ENCODE measurements at regions not wholly inside any gene's neighbourhood (a gene's known extent, or its start where the extent isn't known, plus 50 kb on each side); places are given as distances from the start of the nearest gene placed in this dataset.

DNA sequence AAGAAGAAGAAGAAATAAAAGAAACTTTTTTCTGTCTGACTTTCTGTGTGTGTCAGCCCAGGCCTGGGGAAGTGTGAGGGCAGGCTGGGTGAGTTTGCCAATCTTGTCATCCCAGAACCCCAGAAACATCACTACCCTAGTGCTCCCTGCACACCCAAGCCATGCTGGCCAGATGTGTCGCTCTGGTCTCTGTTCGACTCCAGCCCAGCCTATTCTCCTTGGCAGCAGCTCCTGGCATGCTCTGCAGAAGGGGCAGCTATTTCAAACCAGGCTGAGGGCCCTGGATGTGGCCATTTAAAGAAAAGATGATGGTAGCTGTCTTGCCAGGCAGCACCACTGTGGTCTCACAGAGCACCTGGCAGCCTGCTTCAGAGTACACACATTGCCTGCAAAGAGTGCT lies 334.1 kb downstream of the RPS24 start:
- DNase-seq (ENCODE audit: low read depth) = no peak

DNA sequence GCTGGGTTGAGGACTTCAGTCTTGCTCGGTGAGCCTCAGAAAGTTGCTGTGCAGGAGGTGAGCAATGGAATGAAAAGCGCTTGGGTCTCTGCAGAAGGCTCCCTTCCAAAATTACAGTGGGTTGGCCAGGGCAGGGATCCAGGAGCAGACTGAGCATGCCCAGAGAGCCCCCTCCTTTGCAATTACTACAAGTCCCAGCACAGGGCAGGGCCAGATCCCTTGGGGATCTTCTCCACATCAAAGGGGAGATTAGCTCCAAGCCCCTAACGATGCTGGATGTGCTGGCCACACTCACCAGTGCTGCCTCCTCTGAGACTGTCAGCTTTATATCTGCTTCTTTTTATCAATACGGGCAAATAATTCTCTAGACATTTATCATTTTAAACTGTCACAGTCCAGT lies 337.5 kb downstream of the RPS24 start:
- no peak for DNase-seq (ENCODE audit: low read depth)

DNA sequence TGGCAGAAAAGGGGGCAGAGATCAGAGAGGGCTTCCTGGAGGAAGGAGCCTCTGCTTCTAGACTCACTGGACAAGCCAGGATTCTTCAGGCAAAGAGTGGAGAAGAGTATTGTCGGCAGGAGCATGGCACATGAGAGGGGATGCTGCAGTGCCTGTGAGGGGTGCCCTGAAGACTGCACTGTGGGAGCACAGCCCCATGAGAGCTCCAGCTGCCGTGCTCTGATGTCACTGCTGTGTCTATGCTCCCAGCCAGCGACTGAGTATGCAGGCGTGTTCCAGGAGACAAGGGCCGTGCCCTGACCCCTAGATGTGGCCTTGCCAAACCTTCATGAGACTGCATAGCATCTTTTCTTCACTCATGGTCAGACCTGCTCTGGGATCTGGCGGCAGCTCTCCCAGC lies 339.1 kb downstream of the RPS24 start:
- no peak for DNase-seq (ENCODE audit: low read depth)

DNA sequence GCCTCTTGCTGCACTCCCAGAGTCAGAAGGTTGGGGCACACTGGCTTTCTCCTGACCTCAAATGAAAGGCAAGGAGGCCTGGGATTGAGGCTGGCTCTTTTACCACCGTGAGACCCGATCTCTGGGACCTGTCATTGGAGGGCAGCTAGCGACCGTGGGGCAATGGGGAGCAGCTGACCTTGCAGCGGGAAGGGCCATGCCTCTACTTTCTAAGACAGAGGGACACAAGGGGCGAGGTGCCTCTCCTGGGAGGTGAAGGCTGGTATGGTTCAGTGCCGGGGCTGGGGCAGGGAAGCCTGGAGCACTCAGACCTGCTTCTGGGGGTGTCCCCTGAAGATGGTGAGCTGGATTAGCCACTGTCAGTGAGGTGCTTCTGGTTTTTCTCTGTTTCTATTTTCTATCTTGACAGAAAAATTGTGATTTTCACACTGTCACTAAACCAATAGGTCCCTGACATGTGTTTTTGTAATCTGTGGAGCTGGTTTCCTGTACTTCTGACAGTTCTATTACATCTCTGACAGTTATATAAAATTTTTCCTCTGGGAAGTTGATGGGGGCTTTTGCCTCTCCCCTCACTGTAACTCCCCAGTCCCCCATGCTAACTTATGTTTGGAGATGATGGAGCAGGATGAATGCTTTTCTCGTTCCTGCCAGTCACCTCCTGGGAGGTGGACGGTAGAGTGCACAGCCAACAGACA lies 340.8 kb downstream of the RPS24 start:
- DNase-seq (ENCODE audit: low read depth) = no peak

DNA sequence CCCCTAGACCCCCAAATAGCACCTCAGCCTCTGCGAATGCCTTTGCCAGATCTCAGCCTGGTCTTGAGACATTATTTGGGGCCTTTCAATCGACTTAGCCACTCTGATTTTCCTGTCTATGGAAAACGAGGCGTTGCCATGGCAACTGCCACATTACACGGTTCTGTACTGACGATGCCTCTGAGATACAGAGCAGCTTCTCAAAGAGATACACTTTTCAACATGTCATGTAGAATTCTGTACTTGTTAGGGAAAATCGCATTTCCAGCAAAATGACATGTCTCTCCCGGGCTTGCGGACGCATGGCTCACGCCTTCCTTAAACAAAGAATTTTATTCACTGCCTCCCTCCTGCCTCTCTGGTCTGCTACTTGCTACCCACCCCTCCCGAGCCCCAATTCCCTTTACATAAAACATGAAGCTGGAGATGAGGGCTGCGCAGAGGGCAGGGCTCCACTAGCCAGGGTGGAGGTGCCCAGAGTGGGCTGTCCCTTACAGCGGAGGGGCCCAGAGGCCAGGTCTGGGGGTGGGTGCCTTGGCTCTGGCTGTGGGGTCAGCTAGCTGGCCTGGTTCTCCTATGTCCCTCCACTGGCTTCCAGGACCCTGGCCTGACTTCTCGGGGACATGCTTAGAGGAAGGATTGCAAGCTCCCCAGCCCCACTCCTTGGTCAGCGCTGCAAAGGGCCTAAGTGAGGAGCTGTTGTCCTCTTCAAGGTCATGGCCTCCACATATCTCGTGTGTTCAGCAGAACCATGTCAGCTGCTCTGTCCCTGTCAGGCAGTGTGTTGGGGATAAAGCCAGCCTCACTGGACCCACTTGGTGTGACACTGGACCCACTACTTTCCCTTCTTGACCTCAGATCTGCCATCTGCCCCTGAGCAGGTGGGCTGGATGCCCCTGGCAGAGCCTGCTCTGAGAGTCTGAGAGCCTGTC lies 342.5 kb downstream of the RPS24 start:
- DNase-seq (ENCODE audit: low read depth) = no peak

DNA sequence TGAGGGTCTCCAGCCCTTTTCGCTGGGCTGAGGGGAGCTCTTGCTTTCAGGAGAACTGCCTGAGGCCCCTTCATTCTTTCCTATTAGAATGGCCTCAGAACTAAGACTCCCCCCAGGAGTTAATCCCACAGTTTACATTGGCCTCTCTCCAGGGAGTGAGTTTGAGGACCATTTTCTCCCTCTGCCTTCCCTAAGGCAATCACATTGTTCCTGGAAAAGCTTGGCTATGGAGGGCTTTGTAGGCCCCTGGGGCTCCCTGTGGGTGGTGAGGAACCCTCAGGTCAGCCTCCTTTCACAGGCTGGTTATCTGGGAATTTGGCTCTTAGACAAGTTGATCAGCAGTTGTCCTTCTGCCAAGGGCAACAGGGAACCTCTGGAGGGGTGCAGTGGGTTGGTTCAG lies 343.7 kb downstream of the RPS24 start:
- DNase-seq (ENCODE audit: low read depth) = no peak

DNA sequence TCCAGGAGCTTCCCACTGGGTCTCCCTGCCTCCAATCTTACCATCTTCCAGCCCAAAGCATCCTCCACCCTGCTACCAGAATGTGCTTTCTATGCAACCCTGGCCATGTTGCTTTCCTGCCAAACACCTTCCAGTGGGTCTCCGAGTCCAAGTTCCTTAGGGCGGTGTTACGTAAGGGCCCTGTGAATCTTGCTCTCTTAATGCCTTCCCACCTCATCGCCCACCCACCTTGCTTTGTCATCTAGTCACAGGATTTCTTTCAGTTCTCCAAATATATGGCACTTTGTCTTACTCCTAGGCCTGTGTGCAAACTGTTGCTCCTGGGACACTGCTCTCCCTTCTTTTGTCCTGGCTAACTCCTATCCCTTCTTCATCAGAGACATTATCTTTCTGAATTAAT lies 344.5 kb downstream of the RPS24 start:
- DNase-seq (ENCODE audit: low read depth) = no peak

DNA sequence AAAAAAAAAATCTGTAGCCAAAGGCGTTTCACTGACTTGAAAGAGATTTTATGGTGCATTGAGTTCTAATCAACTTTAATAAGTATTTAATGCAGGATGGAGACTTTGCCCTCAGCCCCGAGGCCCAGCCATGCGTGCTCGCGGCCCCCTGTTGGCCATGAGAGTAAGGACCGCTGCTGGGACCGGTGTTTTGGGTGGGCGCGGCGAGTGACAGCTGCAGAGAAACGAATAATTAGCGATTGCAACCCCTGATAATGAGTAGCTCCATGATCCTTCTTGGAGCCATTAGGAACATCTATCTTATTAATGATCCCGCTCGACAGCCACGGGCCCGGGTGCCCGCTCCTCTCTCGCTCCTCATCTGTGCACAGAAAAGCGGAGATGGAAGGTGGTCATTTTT lies 347.4 kb downstream of the RPS24 start:
- DNase-seq (ENCODE audit: low read depth) = no peak

DNA sequence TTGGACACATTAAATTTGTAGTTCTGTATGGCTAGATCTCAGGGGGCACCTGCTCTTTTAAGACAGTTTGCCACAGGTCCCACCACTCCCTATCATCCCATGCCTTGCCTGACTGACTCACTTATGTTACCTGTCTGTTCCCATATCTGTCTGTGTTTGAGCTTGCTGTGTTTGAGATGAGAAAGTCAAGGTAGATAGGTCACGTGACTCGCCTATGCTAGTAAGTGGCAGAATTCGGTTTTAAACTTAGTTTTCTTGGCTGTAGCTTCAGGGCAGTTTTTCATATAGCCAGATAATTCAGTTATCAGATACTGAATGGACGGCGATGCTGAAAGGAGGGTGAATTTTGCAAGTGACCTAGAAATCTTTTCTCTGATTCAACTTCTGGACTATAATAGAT lies 348.4 kb downstream of the RPS24 start:
- no peak for DNase-seq (ENCODE audit: low read depth)

DNA sequence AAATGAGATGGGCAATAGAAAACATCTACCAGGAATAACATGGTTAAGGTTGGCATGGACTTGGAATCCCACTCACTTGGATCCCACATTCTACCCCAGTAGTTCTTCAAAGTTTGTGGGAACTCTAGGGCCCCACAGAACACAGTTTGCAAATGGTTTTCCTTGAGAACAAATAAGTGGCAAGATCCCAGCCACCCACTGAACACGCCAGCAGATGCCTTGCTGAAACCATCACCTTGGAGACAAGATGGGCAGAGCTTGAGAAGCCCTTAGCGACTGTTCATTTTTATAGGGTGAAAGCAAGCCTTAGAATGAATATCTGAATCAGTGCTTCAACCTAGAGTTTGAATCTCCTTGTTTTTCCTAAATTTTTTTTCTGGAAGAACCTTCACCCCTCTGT lies 349.1 kb downstream of the RPS24 start:
- DNase-seq (ENCODE audit: low read depth) = no peak

DNA sequence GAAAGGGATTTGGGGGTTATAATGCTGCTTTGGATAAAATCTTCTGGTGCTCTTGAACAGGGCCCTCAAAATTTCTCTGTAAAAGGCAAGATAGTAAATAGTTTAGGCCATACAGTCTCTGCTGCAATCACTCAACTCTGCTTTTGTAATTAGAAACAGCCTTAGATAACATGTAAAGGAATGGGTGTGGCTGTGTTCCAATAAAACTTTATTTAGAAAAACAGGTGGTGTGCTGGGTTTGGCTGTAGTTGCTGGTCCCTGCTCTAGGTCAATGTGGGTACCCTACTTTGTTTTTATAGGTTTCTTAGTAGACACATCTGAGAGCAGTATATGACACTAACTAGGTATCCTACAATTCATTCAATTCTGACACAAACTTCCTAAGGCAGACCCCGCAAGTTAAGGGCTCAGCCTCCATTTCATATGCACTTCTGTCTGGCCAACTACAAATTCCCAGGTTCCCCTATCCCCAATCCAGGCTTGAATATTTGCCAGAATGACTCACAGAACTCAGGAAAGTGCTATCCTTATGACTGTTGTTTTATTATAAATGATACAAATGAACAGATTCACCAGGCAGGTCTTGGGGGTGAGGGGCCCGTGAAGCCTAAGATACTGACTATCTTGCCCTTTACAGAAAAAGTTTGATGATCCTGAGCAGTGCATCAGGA lies 349.9 kb downstream of the RPS24 start:
- DNase-seq (ENCODE audit: low read depth) = no peak

DNA sequence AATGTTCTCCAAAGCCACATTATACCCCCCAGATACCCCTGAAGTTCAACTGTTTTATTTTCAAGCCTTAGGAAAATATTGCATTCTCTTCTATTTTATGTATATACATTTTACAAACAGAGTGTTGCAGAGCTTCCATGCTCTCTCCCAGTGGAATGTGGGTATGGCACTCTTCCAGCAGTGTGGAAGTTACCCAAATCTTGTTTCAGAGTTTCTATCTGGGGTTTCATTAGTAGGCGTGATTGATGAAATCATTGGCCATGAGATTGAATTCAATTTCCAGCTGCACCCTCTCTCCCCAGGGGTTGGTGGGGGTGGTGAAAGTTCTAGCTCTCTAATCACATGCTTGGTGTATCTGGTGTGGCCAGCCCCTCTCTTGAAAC lies 350.4 kb downstream of the RPS24 start:
- no peak for DNase-seq (ENCODE audit: low read depth)

DNA sequence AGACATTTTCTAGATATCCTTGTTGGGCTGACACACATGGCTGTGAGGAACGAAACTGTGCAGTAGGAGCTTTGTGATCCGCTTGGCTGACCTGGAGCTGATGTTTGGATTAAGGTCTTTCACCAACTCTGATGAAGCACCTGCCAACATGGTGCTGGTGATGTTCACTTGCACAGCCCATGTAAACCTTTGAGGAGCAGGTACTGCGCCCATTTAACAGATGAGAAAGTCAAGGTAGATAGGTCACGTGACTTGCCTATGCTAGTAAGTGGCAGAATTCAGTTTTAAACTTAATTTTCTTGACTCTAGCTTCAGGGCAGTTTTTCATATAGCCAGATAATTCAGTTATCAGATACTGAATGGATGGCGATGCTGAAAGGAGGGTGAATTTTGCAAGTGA lies 351.9 kb downstream of the RPS24 start:
- DNase-seq (ENCODE audit: low read depth) = no peak

DNA sequence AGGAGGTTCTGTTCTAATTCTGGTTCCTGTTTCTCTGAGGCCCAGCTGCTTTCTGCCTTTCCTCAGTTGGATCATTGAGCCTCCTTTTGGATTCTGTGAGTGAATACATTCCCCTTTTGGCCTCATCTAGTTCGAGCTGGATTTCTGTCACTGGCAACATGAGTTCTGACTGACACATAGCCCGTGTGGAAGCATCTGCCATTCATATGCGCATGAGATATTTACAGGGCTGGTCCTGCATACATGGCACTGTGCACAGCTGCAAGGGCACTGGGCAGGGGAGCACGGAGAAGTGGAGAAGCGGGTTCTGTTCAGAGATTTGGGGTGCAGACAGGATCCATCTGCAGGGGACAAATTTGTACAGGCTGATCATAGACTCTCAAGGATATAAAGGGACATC lies 352.8 kb downstream of the RPS24 start:
- no peak for DNase-seq (ENCODE audit: low read depth)

DNA sequence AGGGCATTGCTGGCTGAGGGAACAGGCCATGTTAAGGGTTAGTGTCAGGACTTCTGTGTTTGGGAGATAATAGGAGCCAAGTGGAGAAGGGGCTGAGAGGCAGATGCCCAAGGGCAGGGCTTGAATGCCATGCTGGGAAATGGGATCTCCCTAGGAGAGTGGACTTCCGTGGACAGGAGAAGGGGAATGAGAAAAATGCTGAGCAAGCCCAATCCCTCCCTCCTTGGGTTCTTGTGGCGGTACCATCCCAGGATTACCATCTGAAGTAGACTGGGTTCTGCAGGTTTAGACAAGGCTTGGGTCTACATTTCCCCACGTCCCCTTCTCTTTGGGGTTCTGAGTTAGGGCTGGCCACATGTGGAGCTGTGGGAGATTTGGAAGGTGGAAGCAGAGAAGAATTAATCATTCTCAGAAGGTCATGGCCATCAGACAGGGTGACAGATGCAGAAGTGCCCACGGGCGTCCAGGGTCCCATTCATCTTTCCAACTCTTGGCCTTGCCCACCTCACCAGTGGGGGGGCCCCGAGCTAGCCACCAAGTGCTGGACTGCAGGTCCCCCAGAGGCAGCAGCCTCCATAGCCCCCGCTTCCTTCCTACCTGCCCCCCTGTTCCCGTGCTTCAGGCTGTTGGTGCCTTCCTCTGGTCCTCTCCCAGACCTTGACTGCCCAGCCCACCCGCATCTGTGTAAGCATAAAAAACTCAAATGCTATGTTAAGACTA lies 354.8 kb downstream of the RPS24 start:
- no peak for DNase-seq (ENCODE audit: low read depth)

DNA sequence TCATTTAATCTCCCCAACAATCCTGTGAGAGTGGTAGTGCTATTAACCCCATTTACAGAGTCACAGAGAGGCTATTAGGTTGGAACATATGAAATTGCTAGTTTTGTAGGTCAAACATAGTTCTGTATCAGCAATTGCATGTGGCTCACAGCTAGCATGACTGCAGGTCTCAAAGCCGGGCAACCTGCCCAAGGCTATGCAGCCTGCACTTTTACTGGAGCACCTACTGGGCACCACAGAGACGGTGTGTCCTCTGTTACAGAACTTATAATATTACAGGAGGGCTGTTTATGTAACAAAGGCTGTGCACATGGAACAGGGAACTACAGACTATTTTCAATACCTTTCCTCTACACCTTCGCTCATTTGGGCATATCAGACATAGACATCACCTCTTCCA lies 355.8 kb downstream of the RPS24 start:
- no peak for DNase-seq (ENCODE audit: low read depth)

DNA sequence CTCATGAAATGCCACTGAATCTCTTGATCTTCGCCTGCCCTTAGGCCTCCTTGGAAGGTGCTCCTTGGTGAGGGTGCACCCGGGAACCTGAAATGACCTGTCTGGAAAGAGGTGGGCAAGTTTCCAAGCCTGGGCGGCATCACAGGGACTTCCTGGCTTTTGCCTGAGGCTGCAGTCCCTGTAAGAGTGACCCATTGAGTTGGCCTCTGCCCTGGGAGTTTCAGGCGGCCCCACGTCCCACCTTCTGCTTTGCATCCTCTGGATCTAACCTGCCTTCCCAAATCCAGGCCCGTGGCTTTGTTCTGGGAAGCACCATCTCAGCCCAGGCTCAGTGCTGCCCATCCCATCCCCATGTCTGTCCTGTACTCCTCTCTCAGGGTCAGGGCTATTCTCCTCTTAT lies 356.4 kb downstream of the RPS24 start:
- no peak for DNase-seq (ENCODE audit: low read depth)

DNA sequence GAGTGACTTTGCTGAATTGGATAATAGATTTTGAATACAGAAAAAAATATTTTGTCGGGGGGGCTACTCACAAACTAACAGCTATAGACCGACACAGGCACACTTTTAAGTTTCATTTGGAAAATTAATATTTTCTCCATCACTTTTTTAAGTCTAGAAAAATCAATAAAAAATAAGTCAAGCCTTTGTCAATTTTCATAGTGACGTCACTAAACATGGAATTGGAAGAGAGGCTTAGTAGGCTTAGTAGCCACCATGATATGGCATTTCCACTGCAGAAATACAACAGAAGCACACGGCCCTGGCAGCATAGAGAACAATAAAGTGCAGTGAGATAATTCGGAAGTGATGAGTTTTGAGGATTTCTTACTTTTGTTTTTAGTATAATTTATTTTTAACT lies 357.2 kb downstream of the RPS24 start:
- DNase-seq (ENCODE audit: low read depth) = no peak

DNA sequence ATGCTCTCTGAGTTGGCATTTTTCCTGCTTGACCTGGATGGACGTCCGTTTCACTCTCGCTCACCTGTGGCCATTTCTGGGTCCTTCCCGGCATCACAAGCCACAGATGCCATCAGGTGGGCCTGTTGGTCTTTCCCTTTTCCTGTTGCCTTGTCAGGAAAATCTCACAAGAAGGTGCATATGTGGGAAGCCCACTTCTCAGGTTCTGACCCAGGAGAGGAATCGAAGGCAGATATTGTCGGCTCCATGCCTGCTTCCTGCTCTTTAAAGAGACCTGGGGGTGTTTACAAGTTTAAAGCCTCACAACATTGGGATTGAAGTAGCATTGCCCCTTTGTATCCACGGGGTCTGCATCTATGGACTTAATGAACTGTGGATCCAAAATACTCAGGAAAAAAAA lies 357.9 kb downstream of the RPS24 start:
- no peak for DNase-seq (ENCODE audit: low read depth)

DNA sequence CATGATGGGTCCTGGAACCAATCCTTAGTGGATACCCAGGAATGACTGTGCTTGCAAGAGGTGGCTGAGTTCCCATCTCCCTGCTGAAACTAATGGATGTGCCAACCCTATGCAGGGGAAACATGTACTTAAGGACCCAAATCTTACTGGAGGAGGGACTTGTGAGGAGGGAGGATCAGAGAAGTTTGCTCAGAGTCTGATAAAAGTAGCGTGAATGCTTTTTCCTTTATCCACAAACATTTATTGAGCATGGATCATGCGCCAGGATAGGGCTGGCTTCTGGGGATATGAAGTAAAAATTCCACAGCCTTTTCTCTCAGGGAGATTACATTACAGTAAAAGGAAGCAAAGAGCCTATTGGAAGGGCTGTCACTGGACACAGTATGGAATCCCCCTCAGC lies 358.5 kb downstream of the RPS24 start:
- DNase-seq (ENCODE audit: low read depth) = no peak

DNA sequence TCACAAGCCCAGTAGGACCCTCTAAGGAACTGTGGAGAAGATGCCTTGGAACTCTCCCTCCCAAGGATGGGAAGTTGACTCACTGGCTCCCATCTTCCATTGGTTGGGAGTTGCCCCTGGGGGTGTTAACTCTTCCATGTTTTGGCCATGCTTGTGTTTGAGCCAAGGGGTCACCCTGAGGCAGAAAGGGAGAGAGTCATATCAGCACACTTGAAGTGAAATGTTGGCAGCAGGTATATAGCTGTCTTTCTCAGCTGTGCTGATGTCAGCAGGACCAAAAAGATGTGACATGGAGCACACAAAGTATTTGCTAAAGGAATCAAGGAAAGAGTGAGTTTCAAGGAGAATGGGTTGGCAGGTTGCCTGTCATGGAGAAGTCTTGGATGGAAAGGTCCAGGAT lies 359.4 kb downstream of the RPS24 start:
- no peak for DNase-seq (ENCODE audit: low read depth)

DNA sequence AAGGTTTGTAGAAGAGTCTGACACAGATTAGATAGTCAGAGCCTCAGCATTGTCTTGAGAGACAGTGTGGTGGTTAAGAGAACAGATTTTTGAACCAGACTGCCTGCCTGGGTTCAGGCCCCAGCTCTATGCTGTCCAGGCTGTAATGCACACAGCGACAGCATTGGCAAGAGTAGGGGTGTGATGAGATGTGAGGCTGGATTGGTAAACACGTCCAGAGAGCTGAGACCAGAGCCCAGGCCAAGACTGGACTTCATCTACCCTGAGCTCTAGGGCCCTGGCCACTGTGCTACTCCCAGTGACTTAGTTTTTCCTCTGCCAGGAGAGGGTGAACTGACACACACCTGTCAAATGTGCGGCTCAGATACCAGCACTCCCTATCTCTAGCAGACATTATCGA lies 360.4 kb downstream of the RPS24 start:
- DNase-seq (ENCODE audit: low read depth) = no peak

DNA sequence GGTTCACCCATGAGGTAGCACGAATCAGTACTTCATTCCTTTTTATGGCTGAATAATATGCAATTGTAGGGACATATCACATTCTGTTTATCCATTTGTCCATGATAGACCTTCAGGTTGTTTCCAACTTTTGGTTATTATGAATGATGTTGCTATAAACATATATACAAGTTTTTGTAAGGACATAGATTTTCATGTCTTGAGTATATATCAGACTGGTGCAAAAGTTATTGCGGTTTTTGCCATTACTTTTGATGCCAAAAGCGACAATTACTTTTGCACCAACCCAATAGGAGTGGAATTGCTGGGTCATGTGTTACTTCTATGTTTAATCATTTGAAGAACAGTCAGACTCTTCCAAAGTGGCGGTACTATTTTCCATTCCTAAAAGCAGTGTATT lies 361.5 kb downstream of the RPS24 start:
- no peak for DNase-seq (ENCODE audit: low read depth)

Data from activated T-cell treated with anti-CD3 and anti-CD28 coated beads for 48 hours (primary cell).